Activated CD8-positive, alpha-beta memory T cell treated with anti-CD3 and anti-CD28 coated beads, Interleukin-2, amount 10 ng/mL, durations not matched to agents 7 days and 5 days (primary cell): ENCODE measurements at regions not wholly inside any gene's neighbourhood (a gene's known extent, or its start where the extent isn't known, plus 50 kb on each side); places are given as distances from the start of the nearest gene placed in this dataset.

Experiments used
- ATAC-seq: fragments of 150-1000 bp; cut with Tn5 transposase; one replicate; pipeline ENCODE4 v1.10.0; 2021; ENCODE audit warnings: moderate library complexity
- CTCF ChIA-PET: fragments of 350-600 bp; sonication (Branson Sonifier 250); formaldehyde crosslinking; loops from one replicate; lab custom pipeline; 2021; ENCODE audit warnings: antibody characterized with exemption; lab: Charles Lee
- DNase-seq: peaks from one replicate; pipeline ENCODE4 v3.0.0-alpha.2; 2020
- H3K27ac Mint-ChIP-seq: one replicate; pipeline ENCODE4 v1.8.0; 2021; ENCODE audit warnings: mild to moderate bottlenecking, mixed read lengths
- H3K27me3 Mint-ChIP-seq: one replicate; pipeline ENCODE4 v1.8.0; 2021; ENCODE audit warnings: mixed read lengths
- H3K36me3 Mint-ChIP-seq: one replicate; pipeline ENCODE4 v1.8.0; 2021; ENCODE audit warnings: mild to moderate bottlenecking, mixed read lengths
- H3K4me1 Mint-ChIP-seq: one replicate; pipeline ENCODE4 v1.8.0; 2021; ENCODE audit warnings: mixed read lengths
- H3K4me3 Mint-ChIP-seq: one replicate; pipeline ENCODE4 v1.8.0; 2021; ENCODE audit warnings: mild to moderate bottlenecking, moderate library complexity, mixed read lengths
- H3K9me3 Mint-ChIP-seq: one replicate; pipeline ENCODE4 v1.8.0; 2022; ENCODE audit warnings: low read depth, mixed read lengths

GRCh38 chr3:177312491-177312890 lies 115.2 kb upstream of the TBL1XR1 start:
- ATAC-seq (no peak), DNase-seq (no peak)
- H3K9me3 Mint-ChIP-seq = peaks cover 15% of the 10 kb centered on the region
- CTCF ChIA-PET = no interaction called here
- H3K36me3 Mint-ChIP-seq = peaks cover 7% of the 10 kb centered on the region
- H3K27ac Mint-ChIP-seq = no peak overlapping the region
- no peak overlapping the region for H3K4me3 Mint-ChIP-seq
- H3K4me1 Mint-ChIP-seq = peaks cover 10% of the 10 kb centered on the region
- H3K27me3 Mint-ChIP-seq = peaks cover 3% of the 10 kb centered on the region

GRCh38 chr3:177314897-177315296 lies 117.6 kb upstream of the TBL1XR1 start:
- Mint-ChIP-seq H3K27me3 (peaks cover 6% of the 10 kb centered on the region), H3K27ac (no peak overlapping the region), H3K9me3 (peaks cover 18% of the 10 kb centered on the region), H3K36me3 (peaks cover 15% of the 10 kb centered on the region), H3K4me1 (peaks cover 18% of the 10 kb centered on the region), H3K4me3 (no peak overlapping the region)
- DNase-seq (no peak), ATAC-seq (no peak)
- CTCF ChIA-PET = no interaction called here

DNA sequence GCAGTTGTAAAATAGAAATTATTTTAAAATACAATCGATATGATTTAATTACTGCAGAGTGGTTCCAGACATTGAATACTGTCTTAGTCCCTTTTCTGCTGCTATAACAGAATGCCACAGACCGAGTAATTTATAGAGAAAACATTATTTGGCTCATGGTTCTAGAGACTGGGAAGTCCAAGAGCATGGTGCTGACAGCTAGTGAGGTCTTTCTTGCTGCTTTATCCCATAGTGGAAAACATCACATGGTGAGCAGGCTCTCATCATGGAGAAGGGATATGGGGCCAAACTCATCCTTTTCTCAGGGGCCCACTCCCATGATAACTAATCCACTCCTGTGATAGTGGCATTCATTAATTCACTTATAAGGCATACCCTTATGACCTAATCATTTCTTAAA lies 120.0 kb upstream of the TBL1XR1 start:
- peaks cover 15% of the 10 kb centered on the region for H3K9me3 Mint-ChIP-seq
- DNase-seq = no peak
- no peak overlapping the region for H3K4me3 Mint-ChIP-seq
- H3K36me3 Mint-ChIP-seq = peaks cover 11% of the 10 kb centered on the region
- CTCF ChIA-PET = no interaction called here
- H3K27me3 Mint-ChIP-seq = peaks cover 16% of the 10 kb centered on the region
- no peak for ATAC-seq
- H3K4me1 Mint-ChIP-seq = peaks cover 18% of the 10 kb centered on the region
- no peak overlapping the region for H3K27ac Mint-ChIP-seq

- no peak for ATAC-seq
- DNase-seq = no peak
- H3K4me1 Mint-ChIP-seq = peaks cover 18% of the 10 kb centered on the region
- H3K27me3 Mint-ChIP-seq = peaks cover 14% of the 10 kb centered on the region
- CTCF ChIA-PET = no interaction called here
- no peak overlapping the region for H3K4me3 Mint-ChIP-seq
- H3K36me3 Mint-ChIP-seq = peaks cover 10% of the 10 kb centered on the region
- H3K27ac Mint-ChIP-seq = no peak overlapping the region
- H3K9me3 Mint-ChIP-seq = peaks cover 11% of the 10 kb centered on the region
Measured at GRCh38 chr3:177318559-177318958, 121.3 kb upstream of the TBL1XR1 start.

GRCh38 chr3:177320765-177321247 lies 123.5 kb upstream of the TBL1XR1 start:
- H3K27ac Mint-ChIP-seq = no peak overlapping the region
- no peak for ATAC-seq

DNA sequence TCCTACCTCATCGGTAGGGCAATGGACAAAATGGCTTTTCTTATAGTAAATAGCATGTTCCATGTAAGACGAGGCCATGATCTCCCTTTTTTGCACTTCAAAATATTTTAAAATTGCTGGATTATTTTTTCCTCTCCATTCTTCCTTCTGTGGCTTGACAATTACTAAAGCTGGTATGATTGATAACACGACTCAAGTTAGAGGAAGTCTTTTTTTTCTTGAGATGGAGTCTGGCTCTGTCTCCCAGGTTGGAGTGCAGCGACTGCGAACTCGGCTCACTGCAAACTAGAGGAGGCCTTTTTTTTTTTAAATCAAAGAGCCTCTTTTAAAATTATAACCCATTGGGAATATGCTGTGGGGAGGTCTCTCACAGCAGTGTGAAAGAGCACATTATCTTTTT lies 124.5 kb upstream of the TBL1XR1 start:
- CTCF ChIA-PET = interaction anchor here (0.7 kb wide), 1 partner anchor 1766 kb away, joined by 3 read pairs; no protein-coding TSS in a partner anchor
- no peak overlapping the region for H3K27ac Mint-ChIP-seq
- no peak overlapping the region for H3K4me3 Mint-ChIP-seq
- H3K9me3 Mint-ChIP-seq = peaks cover 11% of the 10 kb centered on the region
- H3K36me3 Mint-ChIP-seq = peaks cover 10% of the 10 kb centered on the region
- DNase-seq = no peak
- no peak for ATAC-seq
- peaks cover 14% of the 10 kb centered on the region for H3K27me3 Mint-ChIP-seq
- H3K4me1 Mint-ChIP-seq = peaks cover 11% of the 10 kb centered on the region

More at GRCh38 chr3:177320765-177321247, 123.5 kb upstream of the TBL1XR1 start:
- CTCF ChIA-PET = no interaction called here
- DNase-seq = no peak
- H3K9me3 Mint-ChIP-seq = peaks cover 11% of the 10 kb centered on the region
- peaks cover 10% of the 10 kb centered on the region for H3K36me3 Mint-ChIP-seq
- peaks cover 11% of the 10 kb centered on the region for H3K4me1 Mint-ChIP-seq
- no peak overlapping the region for H3K4me3 Mint-ChIP-seq
- H3K27me3 Mint-ChIP-seq = peaks cover 14% of the 10 kb centered on the region

DNA sequence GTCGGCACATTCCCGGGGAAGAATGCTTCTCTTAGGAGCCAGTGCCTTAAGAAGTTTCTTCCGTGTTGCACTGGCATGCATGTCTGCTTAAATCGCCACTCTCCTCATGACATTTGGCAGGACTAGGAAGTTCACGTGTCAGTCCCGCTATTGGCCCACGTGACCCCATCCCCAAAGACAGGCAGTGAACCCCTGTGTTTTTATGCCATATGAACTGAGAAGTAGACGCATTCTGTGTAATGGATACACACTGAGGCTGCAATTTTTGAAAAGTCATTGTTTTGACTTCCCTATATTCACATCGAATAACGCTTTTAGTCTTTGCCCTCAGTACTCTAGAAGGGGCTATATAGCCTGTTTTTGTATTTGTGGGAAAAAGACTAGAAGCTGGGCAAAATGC lies 125.6 kb upstream of the TBL1XR1 start:
- ATAC-seq (no peak), DNase-seq (no peak)
- H3K27me3 Mint-ChIP-seq = peaks cover 14% of the 10 kb centered on the region
- H3K36me3 Mint-ChIP-seq = peaks cover 7% of the 10 kb centered on the region
- no peak overlapping the region for H3K27ac Mint-ChIP-seq
- CTCF ChIA-PET = no interaction called here
- peaks cover 7% of the 10 kb centered on the region for H3K9me3 Mint-ChIP-seq
- H3K4me1 Mint-ChIP-seq = peaks cover 4% of the 10 kb centered on the region
- no peak overlapping the region for H3K4me3 Mint-ChIP-seq

GRCh38 chr3:177329854-177330253 lies 132.6 kb upstream of the TBL1XR1 start:
- Mint-ChIP-seq H3K27me3 (no peaks in the 10 kb centered on the region), H3K9me3 (no peaks in the 10 kb centered on the region), H3K4me1 (peaks cover 8% of the 10 kb centered on the region), H3K36me3 (peaks cover 2% of the 10 kb centered on the region), H3K27ac (no peak overlapping the region), H3K4me3 (no peak overlapping the region)
- no peak for DNase-seq
- no peak for ATAC-seq
- CTCF ChIA-PET = no interaction called here

DNA sequence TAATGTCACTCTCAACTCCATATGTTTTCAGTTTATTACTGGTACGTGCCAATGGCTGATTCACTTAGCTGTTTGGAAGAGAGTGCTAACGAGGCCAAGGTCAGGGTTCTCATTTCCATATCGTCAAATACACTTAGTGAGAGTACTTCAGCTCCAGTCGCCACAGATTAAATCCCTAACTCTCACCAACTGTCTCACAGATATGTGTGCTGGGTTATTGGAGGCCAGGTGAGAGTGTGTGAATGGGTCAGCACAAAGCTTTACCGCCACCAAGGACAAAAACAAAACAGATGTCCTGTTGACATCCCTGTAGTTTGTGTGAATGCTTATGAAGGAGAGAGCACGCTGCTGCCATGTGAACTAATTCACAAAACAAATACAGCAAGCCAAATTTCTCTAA lies 133.5 kb upstream of the TBL1XR1 start:
- Mint-ChIP-seq H3K4me1 (peaks cover 9% of the 10 kb centered on the region), H3K9me3 (no peaks in the 10 kb centered on the region), H3K36me3 (no peaks in the 10 kb centered on the region), H3K4me3 (no peak overlapping the region), H3K27ac (no peak overlapping the region), H3K27me3 (peaks cover 2% of the 10 kb centered on the region)
- CTCF ChIA-PET = no interaction called here
- ATAC-seq (no peak), DNase-seq (no peak)

DNA sequence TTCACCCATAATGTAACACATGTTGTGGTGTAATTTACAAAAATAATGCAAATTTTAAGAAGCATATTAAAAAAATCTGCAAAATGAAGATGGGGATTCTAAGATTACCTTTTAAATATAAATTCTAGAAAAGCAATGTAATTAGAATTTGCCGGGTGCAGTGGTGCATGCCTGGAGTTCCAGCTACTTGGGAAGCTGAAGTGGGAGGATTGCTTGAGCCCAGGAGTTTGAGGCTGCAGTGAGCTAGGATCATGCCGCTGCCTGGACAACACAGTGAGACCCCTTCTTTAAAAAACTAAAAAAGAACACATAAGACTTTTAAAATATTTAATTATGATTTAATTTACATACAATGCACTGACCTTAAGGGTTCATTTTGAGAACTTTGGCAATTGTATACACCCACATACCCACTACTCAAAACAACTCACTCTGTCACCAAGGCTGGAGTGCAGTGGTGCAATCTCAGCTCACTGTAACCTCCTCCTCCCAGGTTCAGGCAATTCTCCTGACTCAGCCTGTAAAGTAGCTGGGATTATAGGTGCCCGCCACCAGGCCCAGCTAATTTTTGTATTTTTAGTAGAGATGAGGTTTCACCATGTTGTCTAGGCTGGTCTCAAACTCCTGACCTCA lies 134.0 kb upstream of the TBL1XR1 start:
- Mint-ChIP-seq H3K4me1 (peaks cover 10% of the 10 kb centered on the region), H3K27me3 (peaks cover 6% of the 10 kb centered on the region), H3K9me3 (no peaks in the 10 kb centered on the region), H3K27ac (no peak overlapping the region), H3K36me3 (no peaks in the 10 kb centered on the region), H3K4me3 (no peak overlapping the region)
- ATAC-seq (no peak), DNase-seq (no peak)
- CTCF ChIA-PET = interaction anchor here (0.7 kb wide), 1 partner anchor 139 kb away, joined by 5 read pairs; no protein-coding TSS in a partner anchor

DNA sequence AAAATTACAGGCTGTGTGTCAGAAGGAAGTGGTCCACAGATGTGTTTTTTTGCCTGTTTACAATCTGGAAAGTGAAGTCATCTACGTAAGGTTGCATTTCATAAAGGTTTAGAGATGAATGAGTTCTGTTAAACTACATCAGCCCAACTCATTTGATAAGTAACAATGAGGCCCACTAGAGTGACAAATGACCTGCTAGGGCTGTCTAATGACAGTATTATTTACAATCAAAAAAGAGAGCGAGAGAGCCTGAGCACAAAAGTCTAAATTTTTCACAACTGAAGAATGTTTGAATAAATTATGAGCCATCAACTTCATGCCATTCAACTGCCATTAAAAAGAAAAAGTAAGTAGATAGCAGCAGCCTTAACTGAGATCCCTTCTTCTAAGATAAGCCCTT lies 135.7 kb upstream of the TBL1XR1 start:
- no peaks in the 10 kb centered on the region for H3K9me3 Mint-ChIP-seq
- H3K4me3 Mint-ChIP-seq = no peak overlapping the region
- DNase-seq (no peak), ATAC-seq (no peak)
- no peak overlapping the region for H3K27ac Mint-ChIP-seq
- H3K36me3 Mint-ChIP-seq = no peaks in the 10 kb centered on the region
- H3K27me3 Mint-ChIP-seq = peaks cover 6% of the 10 kb centered on the region
- CTCF ChIA-PET = no interaction called here
- peaks cover 22% of the 10 kb centered on the region for H3K4me1 Mint-ChIP-seq

DNA sequence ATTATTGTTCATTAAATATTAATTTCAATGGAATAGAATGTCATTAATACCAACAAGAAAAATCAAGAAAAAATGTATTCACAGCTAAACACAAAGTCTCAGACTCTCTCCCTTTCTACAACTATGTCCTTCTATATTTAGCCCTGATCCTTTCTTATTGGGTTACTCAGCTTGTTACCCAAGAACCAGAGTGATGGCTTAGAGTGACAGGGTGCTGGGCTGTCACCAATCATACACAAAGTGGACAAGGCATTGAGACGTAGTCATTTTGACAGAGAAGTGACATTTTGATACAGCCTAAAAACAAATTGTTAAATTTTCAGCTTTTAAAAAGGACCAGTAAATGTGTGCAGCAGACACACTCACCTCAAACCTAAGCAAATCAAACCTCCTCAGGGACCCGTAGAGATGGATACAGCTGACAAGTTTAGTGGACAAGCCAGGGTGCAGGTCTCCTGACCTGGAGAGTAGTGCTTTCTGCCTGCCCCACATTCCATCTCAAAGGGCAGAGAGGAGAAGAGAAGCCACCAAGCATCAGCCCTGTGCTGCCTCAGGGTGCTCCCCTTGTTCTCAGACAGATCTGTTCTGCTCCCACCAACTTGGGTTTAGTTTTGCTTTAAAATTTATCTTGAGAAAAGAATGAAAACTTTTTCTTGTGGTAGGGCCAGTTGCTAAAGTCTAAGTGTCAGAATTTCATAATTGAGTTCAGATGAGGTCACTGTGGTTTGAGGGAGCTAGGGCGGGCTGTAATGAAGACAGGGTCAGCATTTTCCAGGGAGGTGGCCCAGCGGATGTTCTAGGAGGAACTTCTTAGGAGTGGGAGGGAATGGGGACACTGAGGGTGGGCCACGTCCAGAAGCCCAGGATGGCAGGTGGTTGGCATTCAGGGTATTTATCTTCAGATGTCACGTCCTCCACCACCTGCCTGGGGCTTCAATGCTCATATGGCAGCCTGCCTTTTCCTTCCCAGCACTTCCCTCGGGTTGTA lies 136.5 kb upstream of the TBL1XR1 start:
- Mint-ChIP-seq H3K36me3 (no peaks in the 10 kb centered on the region), H3K9me3 (no peaks in the 10 kb centered on the region), H3K27me3 (peaks cover 6% of the 10 kb centered on the region), H3K4me1 (peaks cover 30% of the 10 kb centered on the region), H3K27ac (no peak overlapping the region), H3K4me3 (no peak overlapping the region)
- no peak for ATAC-seq
- CTCF ChIA-PET = no interaction called here
- DNase-seq = no peak

DNA sequence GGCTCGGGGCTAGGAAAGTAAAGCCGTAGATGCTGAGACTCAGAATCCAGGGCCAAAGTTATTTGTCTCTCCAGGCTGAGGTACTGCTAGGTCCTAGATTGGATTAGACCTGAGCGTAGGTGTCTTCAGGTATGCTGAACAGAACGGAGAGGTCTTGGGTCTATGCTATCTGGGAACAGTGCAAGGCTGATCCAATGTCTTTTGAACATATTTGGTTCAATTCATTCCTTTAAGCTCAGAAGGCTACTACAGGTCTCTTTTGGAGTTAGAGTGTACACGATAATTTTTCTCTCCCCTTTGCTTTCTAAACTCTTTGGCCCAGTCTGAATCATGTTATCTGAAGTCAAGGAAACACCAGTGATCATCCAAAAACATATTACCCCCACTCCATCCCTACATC lies 137.5 kb upstream of the TBL1XR1 start:
- CTCF ChIA-PET = no interaction called here

More for the DNA sequence above, 137.5 kb upstream of the TBL1XR1 start:
- Mint-ChIP-seq H3K27me3 (peaks cover 6% of the 10 kb centered on the region), H3K4me3 (no peak overlapping the region), H3K27ac (no peak overlapping the region), H3K4me1 (peaks cover 38% of the 10 kb centered on the region), H3K9me3 (no peaks in the 10 kb centered on the region), H3K36me3 (no peaks in the 10 kb centered on the region)
- DNase-seq (no peak), ATAC-seq (no peak)
